Esophagus squamous epithelium (tissue), 4 donors: ENCODE measurements at regions not wholly inside any gene's neighbourhood (a gene's known extent, or its start where the extent isn't known, plus 50 kb on each side); places are given as distances from the start of the nearest gene placed in this dataset.

ENCODE experiments used
- CTCF ChIP-seq, 6 experiments: fragments of 450-650 bp in 4 of 6; fragments of 200-600 bp in 2 of 6; sonication (generic) in 2 of 6; IDR thresholded peaks; one replicate each; pipeline ENCODE4 v1.5.1; 2016 to 2019; ENCODE audit warnings: antibody characterized with exemption in 6 of 6, mild to moderate bottlenecking in 4 of 6, moderate library complexity in 4 of 6
- POLR2A ChIP-seq, 4 donors: fragments of 450-650 bp; IDR thresholded peaks; one replicate each; pipeline ENCODE4 v1.6.1; 2017; ENCODE audit warnings: antibody characterized with exemption in 4 of 4, mild to moderate bottlenecking in 4 of 4, moderate library complexity in 3 of 4

GRCh38 chr2:21800356-21800755 is 676.6 kb downstream of the TDRD15 start:
- TF ChIP-seq CTCF (IDR thresholded peaks at IDR 0.05) (no peak), POLR2A (IDR thresholded peaks at IDR 0.05) (no peak)
